Adrenal gland (tissue), 5 donors: ENCODE measurements at regions not wholly inside any gene's neighbourhood (a gene's known extent, or its start where the extent isn't known, plus 50 kb on each side); places are given as distances from the start of the nearest gene placed in this dataset.

Experiments used
- POLR2A ChIP-seq, 2 donors: fragments of 450-650 bp; IDR thresholded peaks; one replicate each; pipeline ENCODE4 v1.6.1; 2017; ENCODE audit warnings: antibody characterized with exemption in 2 of 2, mild to moderate bottlenecking in 2 of 2, moderate library complexity in 1 of 2
- TF ChIP-seq, protein P1 (sequence below), 6 experiments: fragments of 450-650 bp in 4 of 6; fragments of 200-600 bp in 2 of 6; sonication (generic) in 1 of 6; IDR thresholded peaks; 1 replicate in 5 of 6; 2 replicates in 1 of 6; pipeline versions ENCODE4 v1.5.1 to v1.8.0; 2016 to 2021; ENCODE audit warnings: antibody characterized with exemption in 6 of 6, mild to moderate bottlenecking in 2 of 6, moderate library complexity in 1 of 6
- donor health status: DM: no; HTN: no; CAD: no.

- TF ChIP-seq, protein P1, sequence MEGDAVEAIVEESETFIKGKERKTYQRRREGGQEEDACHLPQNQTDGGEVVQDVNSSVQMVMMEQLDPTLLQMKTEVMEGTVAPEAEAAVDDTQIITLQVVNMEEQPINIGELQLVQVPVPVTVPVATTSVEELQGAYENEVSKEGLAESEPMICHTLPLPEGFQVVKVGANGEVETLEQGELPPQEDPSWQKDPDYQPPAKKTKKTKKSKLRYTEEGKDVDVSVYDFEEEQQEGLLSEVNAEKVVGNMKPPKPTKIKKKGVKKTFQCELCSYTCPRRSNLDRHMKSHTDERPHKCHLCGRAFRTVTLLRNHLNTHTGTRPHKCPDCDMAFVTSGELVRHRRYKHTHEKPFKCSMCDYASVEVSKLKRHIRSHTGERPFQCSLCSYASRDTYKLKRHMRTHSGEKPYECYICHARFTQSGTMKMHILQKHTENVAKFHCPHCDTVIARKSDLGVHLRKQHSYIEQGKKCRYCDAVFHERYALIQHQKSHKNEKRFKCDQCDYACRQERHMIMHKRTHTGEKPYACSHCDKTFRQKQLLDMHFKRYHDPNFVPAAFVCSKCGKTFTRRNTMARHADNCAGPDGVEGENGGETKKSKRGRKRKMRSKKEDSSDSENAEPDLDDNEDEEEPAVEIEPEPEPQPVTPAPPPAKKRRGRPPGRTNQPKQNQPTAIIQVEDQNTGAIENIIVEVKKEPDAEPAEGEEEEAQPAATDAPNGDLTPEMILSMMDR (IDR thresholded peaks at IDR 0.05), result no peak
- no peak for TF ChIP-seq POLR2A (IDR thresholded peaks at IDR 0.05)
Observed at GRCh38 chr9:27626244-27627187, 53.2 kb upstream of the C9orf72 start.
